ENCODE measurements at regions not wholly inside any gene's neighbourhood (a gene's known extent, or its start where the extent isn't known, plus 50 kb on each side); places are given as distances from the start of the nearest gene placed in this dataset.

GRCh38 chr13:39269004-39269403, 230.7 kb downstream of the NHLRC3 start:
- TF ChIP-seq POLR2AphosphoS5 (IDR thresholded peaks at IDR 0.05; ENCODE audit: low read depth) (no peak), CTCF (IDR thresholded peaks at IDR 0.05; ENCODE audit: insufficient read depth, low read length) (no peak), REST (IDR thresholded peaks at IDR 0.05; ENCODE audit: insufficient replicate concordance, low read depth) (no peak), GABPA (IDR thresholded peaks at IDR 0.05; ENCODE audit: low read depth) (no peak), SPI1 (IDR thresholded peaks at IDR 0.05; ENCODE audit: borderline replicate concordance, low read depth) (no peak)
